Activated naive CD8-positive, alpha-beta T cell treated with anti-CD3 and anti-CD28 coated beads, Interleukin-2, amount 50 U/mL, for 16 hours (primary cell): ENCODE measurements at regions not wholly inside any gene's neighbourhood (a gene's known extent, or its start where the extent isn't known, plus 50 kb on each side); places are given as distances from the start of the nearest gene placed in this dataset.

ENCODE experiments used
- DNase-seq: peaks from one replicate; pipeline ENCODE4 v3.0.0-alpha.2; 2020; ENCODE audit warnings: low read depth, low spot score

GRCh38 chr14:49464885-49465284 is 121.3 kb downstream of the RPS29 start:
- DNase-seq, result no peak

GRCh38 chr14:49463146-49463545 is 123.0 kb downstream of the RPS29 start:
- no peak for DNase-seq

- DNase-seq, result peak; percentile 17
Observed at GRCh38 chr14:49461529-49462401, 124.4 kb downstream of the RPS29 start.

- DNase-seq, result no peak
Observed at GRCh38 chr14:49460662-49461061, 125.5 kb downstream of the RPS29 start.

- DNase-seq, result no peak
Observed at GRCh38 chr14:49456589-49456988, 129.6 kb downstream of the RPS29 start.

- no peak for DNase-seq
Observed at GRCh38 chr14:49451938-49452337, 134.2 kb downstream of the RPS29 start.

- no peak for DNase-seq
Observed at GRCh38 chr14:49449749-49450148, 136.4 kb downstream of the RPS29 start.

GRCh38 chr14:49447540-49448107 is 138.6 kb downstream of the RPS29 start:
- no peak for DNase-seq

GRCh38 chr14:49446801-49447200 is 139.4 kb downstream of the RPS29 start:
- no peak for DNase-seq

GRCh38 chr14:49438256-49438770 is 147.9 kb downstream of the RPS29 start:
- DNase-seq, result no peak

- no peak for DNase-seq
Observed at GRCh38 chr14:49428076-49428475, 158.1 kb downstream of the RPS29 start.

GRCh38 chr14:49427117-49427516 is 159.1 kb downstream of the RPS29 start:
- DNase-seq, result no peak

GRCh38 chr14:49425921-49426320 is 160.3 kb downstream of the RPS29 start:
- no peak for DNase-seq

- no peak for DNase-seq
Observed at GRCh38 chr14:49424436-49425331, 161.5 kb downstream of the RPS29 start.

GRCh38 chr14:49420201-49420600 is 166.0 kb downstream of the RPS29 start:
- DNase-seq, result no peak

- no peak for DNase-seq
Observed at GRCh38 chr14:49418789-49419188, 167.4 kb downstream of the RPS29 start.

- no peak for DNase-seq
Observed at GRCh38 chr14:49417790-49418189, 168.4 kb downstream of the RPS29 start.

GRCh38 chr14:49408187-49408933 is 177.8 kb downstream of the RPS29 start:
- no peak for DNase-seq

- no peak for DNase-seq
Observed at GRCh38 chr14:49405291-49405690, 180.9 kb downstream of the RPS29 start.

GRCh38 chr14:49401373-49401772 is 184.8 kb downstream of the RPS29 start:
- DNase-seq, result no peak

GRCh38 chr14:49396801-49397200 is 189.4 kb downstream of the RPS29 start:
- no peak for DNase-seq
